Smooth muscle cell (in vitro differentiated cells): ENCODE measurements at regions not wholly inside any gene's neighbourhood (a gene's known extent, or its start where the extent isn't known, plus 50 kb on each side); places are given as distances from the start of the nearest gene placed in this dataset.

Experiments used
- DNase-seq: peaks from one replicate; lab custom pipeline; 2025; ENCODE audit not compliant: unreplicated experiment; lab: John Stamatoyannopoulos, UW
- H2AFZ ChIP-seq: fragments of 200-600 bp; sonication (generic); 2 replicates; pipeline ENCODE4 v1.6.0; 2016; ENCODE audit warnings: antibody characterized with exemption, low read depth, mild to moderate bottlenecking
- H3F3A ChIP-seq: fragments of 200-600 bp; sonication (generic); 2 replicates; pipeline ENCODE4 v1.6.0; 2017; ENCODE audit warnings: antibody characterized with exemption, low read depth
- H3K27ac ChIP-seq: fragments of 200-600 bp; sonication (generic); 2 replicates; pipeline ENCODE4 v1.5.1; 2016; ENCODE audit warnings: low read depth, mild to moderate bottlenecking
- H3K27me3 ChIP-seq: fragments of 200-600 bp; sonication (generic); 2 replicates; pipeline ENCODE4 v1.6.1; 2016; ENCODE audit warnings: low read depth, mild to moderate bottlenecking
- H3K36me3 ChIP-seq: fragments of 200-600 bp; sonication (generic); 2 replicates; pipeline ENCODE4 v1.5.1; 2016; ENCODE audit warnings: low read depth
- H3K4me1 ChIP-seq: fragments of 200-600 bp; sonication (generic); 2 replicates; pipeline ENCODE4 v1.5.1; 2016; ENCODE audit warnings: low read depth
- H3K4me2 ChIP-seq: fragments of 200-600 bp; sonication (generic); 2 replicates; pipeline ENCODE4 v1.6.0; 2016; ENCODE audit warnings: mild to moderate bottlenecking
- H3K4me3 ChIP-seq: fragments of 200-600 bp; sonication (generic); 2 replicates; pipeline ENCODE4 v1.5.1; 2016; ENCODE audit warnings: mild to moderate bottlenecking
- H3K79me2 ChIP-seq: fragments of 200-600 bp; sonication (generic); 2 replicates; pipeline ENCODE4 v1.6.0; 2016; ENCODE audit warnings: low read depth, mild to moderate bottlenecking
- H3K9ac ChIP-seq: fragments of 200-600 bp; sonication (generic); 2 replicates; pipeline ENCODE4 v1.6.0; 2016; ENCODE audit warnings: low read depth
- H3K9me3 ChIP-seq: fragments of 200-600 bp; sonication (generic); replicated peaks from 2 replicates; pipeline ENCODE4 v1.5.1; 2016; ENCODE audit warnings: low read depth
- H4K20me1 ChIP-seq: fragments of 200-600 bp; sonication (generic); 2 replicates; pipeline ENCODE4 v1.6.0; 2016; ENCODE audit warnings: low read depth
- WGBS: methylation state at CpG from one replicate; pipeline ENCODE4 v1.1.7; 2016; ENCODE audit warnings: low lambda C conversion rate; 5-methylcytosine and 5-hydroxymethylcytosine counted together
- TF ChIP-seq, protein P1 (sequence below): fragments of 200-600 bp; sonication (generic); IDR thresholded peaks from 2 replicates; pipeline ENCODE4 v1.5.1; 2017; ENCODE audit warnings: borderline replicate concordance, mild to moderate bottlenecking, antibody characterized with exemption; ENCODE audit not compliant: insufficient read depth, poor library complexity, severe bottlenecking

DNA sequence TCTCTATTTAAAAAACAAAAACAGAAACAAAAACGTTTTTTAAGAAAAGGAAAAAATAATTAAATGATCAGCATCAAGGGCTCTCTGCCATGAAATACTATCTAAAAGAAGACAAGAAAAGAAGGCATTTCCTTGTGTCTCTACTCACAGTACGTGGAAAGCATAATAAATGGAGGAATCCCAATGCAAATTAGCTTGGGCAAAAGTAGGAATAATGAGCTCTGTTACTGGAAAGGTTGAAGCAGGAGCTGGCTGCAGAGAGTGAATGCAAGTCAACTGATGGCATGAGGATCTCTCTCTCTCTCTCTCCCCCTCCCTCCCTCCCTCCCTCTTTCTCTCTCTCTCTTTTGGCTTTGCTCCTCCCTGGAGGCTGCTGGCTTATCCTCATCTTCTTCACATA lies 85.9 kb downstream of the TBX3 start:
- TF ChIP-seq, protein P1, sequence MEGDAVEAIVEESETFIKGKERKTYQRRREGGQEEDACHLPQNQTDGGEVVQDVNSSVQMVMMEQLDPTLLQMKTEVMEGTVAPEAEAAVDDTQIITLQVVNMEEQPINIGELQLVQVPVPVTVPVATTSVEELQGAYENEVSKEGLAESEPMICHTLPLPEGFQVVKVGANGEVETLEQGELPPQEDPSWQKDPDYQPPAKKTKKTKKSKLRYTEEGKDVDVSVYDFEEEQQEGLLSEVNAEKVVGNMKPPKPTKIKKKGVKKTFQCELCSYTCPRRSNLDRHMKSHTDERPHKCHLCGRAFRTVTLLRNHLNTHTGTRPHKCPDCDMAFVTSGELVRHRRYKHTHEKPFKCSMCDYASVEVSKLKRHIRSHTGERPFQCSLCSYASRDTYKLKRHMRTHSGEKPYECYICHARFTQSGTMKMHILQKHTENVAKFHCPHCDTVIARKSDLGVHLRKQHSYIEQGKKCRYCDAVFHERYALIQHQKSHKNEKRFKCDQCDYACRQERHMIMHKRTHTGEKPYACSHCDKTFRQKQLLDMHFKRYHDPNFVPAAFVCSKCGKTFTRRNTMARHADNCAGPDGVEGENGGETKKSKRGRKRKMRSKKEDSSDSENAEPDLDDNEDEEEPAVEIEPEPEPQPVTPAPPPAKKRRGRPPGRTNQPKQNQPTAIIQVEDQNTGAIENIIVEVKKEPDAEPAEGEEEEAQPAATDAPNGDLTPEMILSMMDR: no peak
- Histone ChIP-seq H4K20me1 (no peaks in the 10 kb centered on the region), H3F3A (no peaks in the 10 kb centered on the region)

DNA sequence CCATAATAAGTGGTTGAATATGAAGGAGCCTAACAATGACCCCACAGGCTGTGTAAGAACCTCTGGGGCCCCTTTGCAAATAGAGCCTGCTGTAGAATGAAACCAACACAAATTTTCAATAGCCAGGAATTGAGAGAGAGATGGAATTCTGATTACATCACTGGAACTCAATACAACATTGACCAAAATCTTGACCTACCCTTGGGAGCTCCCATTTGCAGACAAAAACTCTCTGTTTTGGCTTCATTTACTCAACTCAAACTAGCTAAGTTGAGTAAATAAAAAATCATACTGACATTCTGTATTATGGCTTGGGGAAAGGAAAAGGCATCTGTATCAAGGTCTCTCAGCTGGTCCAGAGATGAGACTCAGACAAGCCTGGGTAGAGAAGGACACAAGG lies 91.0 kb downstream of the TBX3 start:
- no peaks in the 10 kb centered on the region for H3F3A ChIP-seq
- H4K20me1 ChIP-seq: no peaks in the 10 kb centered on the region
- TF ChIP-seq, protein P1: no peak
- no peak overlapping the region for H3K4me3 ChIP-seq
- no peaks in the 10 kb centered on the region for H3K9me3 ChIP-seq
- no peak overlapping the region for H3K27ac ChIP-seq
- DNase-seq: no peak
- H2AFZ ChIP-seq: no peak overlapping the region
- no peak overlapping the region for H3K9ac ChIP-seq
- no peaks in the 10 kb centered on the region for H3K79me2 ChIP-seq
- no peak overlapping the region for H3K4me2 ChIP-seq
- no peaks in the 10 kb centered on the region for H3K4me1 ChIP-seq
- no peaks in the 10 kb centered on the region for H3K27me3 ChIP-seq
- no peaks in the 10 kb centered on the region for H3K36me3 ChIP-seq

More for the DNA sequence above, 85.9 kb downstream of the TBX3 start:
- Histone ChIP-seq H2AFZ (no peak overlapping the region), H3K9ac (no peak overlapping the region), H3K4me3 (no peak overlapping the region), H3K4me1 (no peaks in the 10 kb centered on the region), H3K79me2 (no peaks in the 10 kb centered on the region), H3K36me3 (no peaks in the 10 kb centered on the region), H3K4me2 (no peak overlapping the region), H3K27me3 (no peaks in the 10 kb centered on the region), H3K9me3 (no peaks in the 10 kb centered on the region), H3K27ac (no peak overlapping the region)
- WGBS: 24% methylated on average over 2 of the region's 2 CpGs
- DNase-seq: no peak

DNA sequence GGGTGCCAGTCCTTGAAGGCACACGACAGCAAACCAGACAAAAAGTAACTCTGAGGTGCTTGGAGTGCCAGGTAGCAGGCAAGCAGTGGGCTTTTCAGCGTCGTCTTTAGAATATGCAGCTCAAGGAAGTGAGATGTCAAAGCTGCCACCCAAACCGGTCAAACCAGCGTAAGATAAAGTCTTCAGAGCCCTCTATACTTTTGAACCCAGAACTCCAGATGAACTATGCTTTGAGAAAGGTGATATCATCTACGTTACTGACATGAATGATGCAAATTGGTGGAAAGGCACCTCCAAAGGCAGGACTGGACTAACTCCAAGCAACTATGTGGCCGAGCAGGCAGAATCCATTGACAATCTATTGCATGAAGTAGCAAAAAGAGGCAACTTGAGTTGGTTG lies 95.9 kb downstream of the TBX3 start:
- 68% methylated on average over 7 of the region's 7 CpGs for WGBS

DNA sequence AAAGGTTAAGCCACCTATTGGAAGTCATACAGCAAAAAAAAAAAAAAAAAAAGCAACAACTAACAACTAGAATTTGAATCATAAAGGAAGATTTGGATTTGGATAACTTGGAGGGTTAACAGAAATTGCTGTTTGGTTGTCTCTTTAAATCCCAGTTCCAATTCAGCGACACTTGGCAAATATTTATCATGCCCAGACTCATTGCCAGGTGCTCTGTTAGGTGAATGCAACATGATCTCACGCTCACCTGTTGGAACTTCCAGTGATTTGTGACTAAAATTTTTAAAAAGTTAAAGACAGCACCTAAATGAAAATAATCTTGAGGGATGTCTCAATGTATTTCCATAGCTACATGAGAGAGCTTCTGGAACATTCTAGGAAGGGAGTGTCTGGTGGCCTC lies 103.7 kb downstream of the TBX3 start:
- no peak overlapping the region for H3K4me3 ChIP-seq
- H3K36me3 ChIP-seq: no peaks in the 10 kb centered on the region
- 97% methylated on average over 2 of the region's 2 CpGs for WGBS
- no peaks in the 10 kb centered on the region for H3K79me2 ChIP-seq
- H3K9me3 ChIP-seq: no peaks in the 10 kb centered on the region
- no peak overlapping the region for H3K27ac ChIP-seq
- H3K4me2 ChIP-seq: no peak overlapping the region
- peaks cover 14% of the 10 kb centered on the region for H3K27me3 ChIP-seq
- TF ChIP-seq, protein P1: no peak
- no peaks in the 10 kb centered on the region for H3F3A ChIP-seq
- no peak overlapping the region for H3K9ac ChIP-seq
- H4K20me1 ChIP-seq: no peaks in the 10 kb centered on the region
- no peak overlapping the region for H2AFZ ChIP-seq
- DNase-seq: no peak
- no peaks in the 10 kb centered on the region for H3K4me1 ChIP-seq

More for the DNA sequence above, 95.9 kb downstream of the TBX3 start:
- Histone ChIP-seq H3K36me3 (no peaks in the 10 kb centered on the region), H3K27ac (no peak overlapping the region), H3K9me3 (no peaks in the 10 kb centered on the region), H4K20me1 (no peaks in the 10 kb centered on the region), H3F3A (no peaks in the 10 kb centered on the region), H3K4me1 (no peaks in the 10 kb centered on the region), H3K79me2 (no peaks in the 10 kb centered on the region), H3K9ac (no peak overlapping the region), H2AFZ (no peak overlapping the region), H3K4me2 (no peak overlapping the region), H3K4me3 (no peak overlapping the region), H3K27me3 (no peaks in the 10 kb centered on the region)
- TF ChIP-seq, protein P1: no peak
- DNase-seq: no peak
